K562 (cell line): ENCODE measurements at regions not wholly inside any gene's neighbourhood (a gene's known extent, or its start where the extent isn't known, plus 50 kb on each side); places are given as distances from the start of the nearest gene placed in this dataset.

Source experiments
- ARID2 ChIP-seq: fragments of 450-650 bp; IDR thresholded peaks from 2 replicates; pipeline ENCODE4 v1.6.1; 2017; ENCODE audit warnings: antibody characterized with exemption, mild to moderate bottlenecking
- CBFA2T2 ChIP-seq: fragments of 450-650 bp; conservative IDR thresholded peaks from 2 replicates; pipeline ENCODE4 v1.6.1; 2017; ENCODE audit warnings: mild to moderate bottlenecking
- DDX20 ChIP-seq: fragments of 450-650 bp; IDR thresholded peaks from 2 replicates; pipeline ENCODE4 v1.6.1; 2016; ENCODE audit warnings: missing genetic modification characterization, low read depth, mild to moderate bottlenecking, missing compliant biosample characterization, moderate library complexity
- DPF2 ChIP-seq: fragments of 450-650 bp; IDR thresholded peaks from 2 replicates; pipeline ENCODE4 v1.6.1; 2016
- ELF2 ChIP-seq: fragments of 250-450 bp; sonication (Bioruptor Pico); IDR thresholded peaks from 2 replicates; pipeline ENCODE4 v1.5.0; 2021; ENCODE audit warnings: mild to moderate bottlenecking
- ESRRB ChIP-seq: fragments of 250-450 bp; sonication (Bioruptor Pico); IDR thresholded peaks from 2 replicates; pipeline ENCODE4 v1.5.0; 2020; ENCODE audit warnings: mild to moderate bottlenecking, moderate library complexity, borderline replicate concordance
- GTF2A2 ChIP-seq: IDR thresholded peaks from 2 replicates; pipeline ENCODE4 v1.6.1; 2016; ENCODE audit warnings: mild to moderate bottlenecking, missing genetic modification characterization, missing compliant biosample characterization
- HLTF ChIP-seq: fragments of 450-650 bp; IDR thresholded peaks from 2 replicates; pipeline ENCODE4 v1.6.1; 2016
- MECOM ChIP-seq: fragments of 250-450 bp; sonication (Bioruptor Pico); IDR thresholded peaks from 2 replicates; pipeline ENCODE4 v1.8.0; 2022; ENCODE audit warnings: inconsistent platforms
- MEIS2 ChIP-seq: fragments of 450-650 bp; IDR thresholded peaks from 2 replicates; pipeline ENCODE4 v1.6.1; 2014; ENCODE audit warnings: mild to moderate bottlenecking; ENCODE audit not compliant: partially characterized antibody
- MTA2 ChIP-seq: fragments of 450-650 bp; IDR thresholded peaks from 2 replicates; pipeline ENCODE4 v1.6.1; 2016; ENCODE audit warnings: low read depth
- NCOR1 ChIP-seq: fragments of 450-650 bp; IDR thresholded peaks from 2 replicates; pipeline ENCODE4 v1.6.1; 2016; ENCODE audit warnings: mild to moderate bottlenecking, moderate library complexity
- SMARCB1 ChIP-seq: IDR thresholded peaks from 2 replicates; pipeline ENCODE4 v1.6.1; 2011; ENCODE audit warnings: improper control_type of control experiment, low read depth; ENCODE audit not compliant: insufficient read length
- SMARCE1 ChIP-seq: fragments of 450-650 bp; IDR thresholded peaks from 2 replicates; pipeline ENCODE4 v1.7.1; 2016; ENCODE audit warnings: mild to moderate bottlenecking
- SOX6 ChIP-seq: fragments of 450-650 bp; IDR thresholded peaks from 2 replicates; pipeline ENCODE4 v1.6.1; 2014; ENCODE audit warnings: mild to moderate bottlenecking
- SRSF1 ChIP-seq: fragments of 200-400 bp; formaldehyde crosslinking; IDR thresholded peaks from 2 replicates; pipeline ENCODE4 v1.6.1; 2017; ENCODE audit warnings: mild to moderate bottlenecking, low read depth, low read length, moderate library complexity
- SRSF9 ChIP-seq: fragments of 200-400 bp; formaldehyde crosslinking; IDR thresholded peaks from 2 replicates; pipeline ENCODE4 v1.6.1; 2017; ENCODE audit warnings: low read depth, low read length, borderline replicate concordance
- TAL1 ChIP-seq: fragments of 450-650 bp; IDR thresholded peaks from 2 replicates; pipeline ENCODE4 v1.6.1; 2016; ENCODE audit warnings: mild to moderate bottlenecking
- TCF3 ChIP-seq: sonication (generic); formaldehyde crosslinking; IDR thresholded peaks from 2 replicates; pipeline ENCODE4 v1.4.0; 2020; ENCODE audit warnings: mild to moderate bottlenecking, missing genetic modification reagents
- TRIM24 ChIP-seq, 2 experiments: fragments of 450-650 bp; IDR thresholded peaks; 2 replicates each; pipeline ENCODE4 v1.6.1; 2016
- ZBED1 ChIP-seq: IDR thresholded peaks from 2 replicates; pipeline ENCODE4 v1.6.1; 2014
- ZBTB7A ChIP-seq: IDR thresholded peaks from 2 replicates; pipeline ENCODE4 v1.6.1; 2011; ENCODE audit warnings: low read depth, mild to moderate bottlenecking, low read length, moderate library complexity, borderline replicate concordance; ENCODE audit not compliant: control insufficient read depth
- ZNF263 ChIP-seq: sonication (generic); formaldehyde crosslinking; IDR thresholded peaks from 2 replicates; pipeline ENCODE4 v1.8.0; 2022; ENCODE audit warnings: mild to moderate bottlenecking, missing genetic modification reagents, borderline replicate concordance
- ZNF696 ChIP-seq: fragments of 250-450 bp; sonication (Bioruptor Pico); conservative IDR thresholded peaks from 2 replicates; pipeline ENCODE4 v1.4.0; 2020; ENCODE audit warnings: mild to moderate bottlenecking, moderate library complexity
- ZNF764 ChIP-seq: fragments of 250-450 bp; sonication (Bioruptor Pico); IDR thresholded peaks from 2 replicates; pipeline ENCODE4 v1.4.0; 2020; ENCODE audit warnings: low read depth, mild to moderate bottlenecking, moderate library complexity
- ZNF785 ChIP-seq: fragments of 250-450 bp; sonication (Bioruptor Pico); IDR thresholded peaks from 2 replicates; pipeline ENCODE4 v1.4.0; 2020; ENCODE audit warnings: mild to moderate bottlenecking
- TF ChIP-seq, protein P1 (sequence below): fragments of 450-650 bp; formaldehyde crosslinking; IDR thresholded peaks from 2 replicates; pipeline ENCODE4 v1.4.0; 2020; ENCODE audit warnings: mild to moderate bottlenecking
- TF ChIP-seq, protein P2 (sequence below): sonication (generic); formaldehyde crosslinking; IDR thresholded peaks from 2 replicates; pipeline ENCODE4 v1.8.1; 2023; ENCODE audit warnings: missing genetic modification reagents, mild to moderate bottlenecking, borderline replicate concordance

DNA sequence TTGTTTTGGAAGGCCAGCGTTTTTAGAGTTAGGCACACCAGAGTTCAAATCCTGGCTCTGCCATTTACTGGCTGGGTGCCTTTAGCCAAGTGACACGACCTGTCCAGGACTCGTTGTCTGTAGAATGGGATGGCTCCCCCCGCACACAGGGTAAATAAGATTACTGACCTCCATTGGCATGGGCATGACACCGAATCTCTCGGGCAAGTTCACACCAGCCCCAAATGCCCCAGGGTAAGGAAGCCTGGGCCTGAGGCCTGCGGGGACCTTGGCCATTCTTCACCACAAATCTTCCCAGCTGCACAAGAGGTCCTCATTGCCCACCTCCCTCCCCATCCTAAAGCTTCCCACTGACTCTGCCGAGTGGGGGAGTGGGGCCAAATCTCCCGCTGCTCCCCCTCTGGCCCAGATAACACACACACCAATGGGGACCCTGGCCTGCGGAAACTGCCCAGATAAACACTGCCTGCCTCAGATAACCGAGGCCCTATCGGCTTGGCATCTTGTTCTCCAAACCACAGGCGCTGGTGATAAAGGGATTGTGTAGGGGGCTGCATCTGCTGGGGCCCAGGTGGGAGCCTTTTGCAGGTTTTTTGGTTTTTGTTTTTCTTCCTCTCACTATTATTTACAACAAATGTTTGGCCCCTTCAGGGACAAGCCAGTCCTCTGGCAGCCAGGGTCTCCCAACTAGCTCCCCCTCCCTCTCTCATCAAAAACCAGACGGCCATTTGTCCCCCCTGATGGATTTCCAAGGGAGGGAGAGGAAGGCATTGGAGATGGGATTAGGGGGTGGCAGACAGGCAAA is 75.0 kb upstream of the LHX1 start (continued):
- TF ChIP-seq ZNF764 (no peak), ESRRB (no peak), DDX20 (tag) (no peak), ELF2 (CRISPR knock-in tag) (no peak), MECOM (CRISPR knock-in tag) (no peak), ZNF696 (no peak), ARID2 (no peak), SRSF1 (no peak), GTF2A2 (tag) (no peak), SRSF9 (no peak), ZBED1 (no peak), TAL1 (peak; percentile 80), MTA2 (peak; percentile 57; the same call in 1 of the 2 replicates), DPF2 (peak; percentile 66), NCOR1 (peak; percentile 77), ZNF263 (CRISPR knock-in tag) (no peak), SOX6 (peak; percentile 47; the same call in 1 of the 2 replicates), MEIS2 (no peak), SMARCE1 (0 out of 2 replicates have a peak, but pooled peaks have one; percentile 25), TCF3 (peak; percentile 55), HLTF (no peak), TRIM24 (IDR thresholded peaks at IDR 0.05) (peak; percentile 64 to 75), ZBTB7A (0 out of 2 replicates have a peak, but pooled peaks have one; percentile 30), SMARCB1 (no peak), CBFA2T2 (peak; percentile 88), ZNF785 (CRISPR knock-in tag) (no peak)
- TF ChIP-seq, protein P1, sequence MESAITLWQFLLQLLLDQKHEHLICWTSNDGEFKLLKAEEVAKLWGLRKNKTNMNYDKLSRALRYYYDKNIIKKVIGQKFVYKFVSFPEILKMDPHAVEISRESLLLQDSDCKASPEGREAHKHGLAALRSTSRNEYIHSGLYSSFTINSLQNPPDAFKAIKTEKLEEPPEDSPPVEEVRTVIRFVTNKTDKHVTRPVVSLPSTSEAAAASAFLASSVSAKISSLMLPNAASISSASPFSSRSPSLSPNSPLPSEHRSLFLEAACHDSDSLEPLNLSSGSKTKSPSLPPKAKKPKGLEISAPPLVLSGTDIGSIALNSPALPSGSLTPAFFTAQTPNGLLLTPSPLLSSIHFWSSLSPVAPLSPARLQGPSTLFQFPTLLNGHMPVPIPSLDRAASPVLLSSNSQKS (CRISPR knock-in tag): no peak
- TF ChIP-seq, protein P2, sequence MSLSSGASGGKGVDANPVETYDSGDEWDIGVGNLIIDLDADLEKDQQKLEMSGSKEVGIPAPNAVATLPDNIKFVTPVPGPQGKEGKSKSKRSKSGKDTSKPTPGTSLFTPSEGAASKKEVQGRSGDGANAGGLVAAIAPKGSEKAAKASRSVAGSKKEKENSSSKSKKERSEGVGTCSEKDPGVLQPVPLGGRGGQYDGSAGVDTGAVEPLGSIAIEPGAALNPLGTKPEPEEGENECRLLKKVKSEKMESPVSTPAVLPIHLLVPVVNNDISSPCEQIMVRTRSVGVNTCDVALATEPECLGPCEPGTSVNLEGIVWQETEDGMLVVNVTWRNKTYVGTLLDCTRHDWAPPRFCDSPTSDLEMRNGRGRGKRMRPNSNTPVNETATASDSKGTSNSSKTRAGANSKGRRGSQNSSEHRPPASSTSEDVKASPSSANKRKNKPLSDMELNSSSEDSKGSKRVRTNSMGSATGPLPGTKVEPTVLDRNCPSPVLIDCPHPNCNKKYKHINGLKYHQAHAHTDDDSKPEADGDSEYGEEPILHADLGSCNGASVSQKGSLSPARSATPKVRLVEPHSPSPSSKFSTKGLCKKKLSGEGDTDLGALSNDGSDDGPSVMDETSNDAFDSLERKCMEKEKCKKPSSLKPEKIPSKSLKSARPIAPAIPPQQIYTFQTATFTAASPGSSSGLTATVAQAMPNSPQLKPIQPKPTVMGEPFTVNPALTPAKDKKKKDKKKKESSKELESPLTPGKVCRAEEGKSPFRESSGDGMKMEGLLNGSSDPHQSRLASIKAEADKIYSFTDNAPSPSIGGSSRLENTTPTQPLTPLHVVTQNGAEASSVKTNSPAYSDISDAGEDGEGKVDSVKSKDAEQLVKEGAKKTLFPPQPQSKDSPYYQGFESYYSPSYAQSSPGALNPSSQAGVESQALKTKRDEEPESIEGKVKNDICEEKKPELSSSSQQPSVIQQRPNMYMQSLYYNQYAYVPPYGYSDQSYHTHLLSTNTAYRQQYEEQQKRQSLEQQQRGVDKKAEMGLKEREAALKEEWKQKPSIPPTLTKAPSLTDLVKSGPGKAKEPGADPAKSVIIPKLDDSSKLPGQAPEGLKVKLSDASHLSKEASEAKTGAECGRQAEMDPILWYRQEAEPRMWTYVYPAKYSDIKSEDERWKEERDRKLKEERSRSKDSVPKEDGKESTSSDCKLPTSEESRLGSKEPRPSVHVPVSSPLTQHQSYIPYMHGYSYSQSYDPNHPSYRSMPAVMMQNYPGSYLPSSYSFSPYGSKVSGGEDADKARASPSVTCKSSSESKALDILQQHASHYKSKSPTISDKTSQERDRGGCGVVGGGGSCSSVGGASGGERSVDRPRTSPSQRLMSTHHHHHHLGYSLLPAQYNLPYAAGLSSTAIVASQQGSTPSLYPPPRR (CRISPR knock-in tag): no peak
